HEK293 (cell line): ENCODE measurements at regions not wholly inside any gene's neighbourhood (a gene's known extent, or its start where the extent isn't known, plus 50 kb on each side); places are given as distances from the start of the nearest gene placed in this dataset.

Source experiments
- GLI4 ChIP-seq: fragments of 450-650 bp; formaldehyde crosslinking; IDR thresholded peaks from 2 replicates; pipeline ENCODE4 v1.5.1; 2016; ENCODE audit warnings: missing biosample characterization, missing genetic modification characterization
- SCRT2 ChIP-seq: fragments of 450-650 bp; formaldehyde crosslinking; IDR thresholded peaks from 2 replicates; pipeline ENCODE4 v1.5.1; 2016; ENCODE audit warnings: missing biosample characterization, missing genetic modification characterization
- YY1 ChIP-seq: fragments of 450-650 bp; formaldehyde crosslinking; IDR thresholded peaks from 2 replicates; pipeline ENCODE4 v1.5.1; 2018; ENCODE audit warnings: missing biosample characterization, missing genetic modification characterization
- ZBTB1 ChIP-seq: fragments of 450-650 bp; formaldehyde crosslinking; IDR thresholded peaks from 2 replicates; pipeline ENCODE4 v1.5.1; 2016; ENCODE audit warnings: missing biosample characterization, missing genetic modification characterization
- ZBTB48 ChIP-seq: fragments of 450-650 bp; formaldehyde crosslinking; IDR thresholded peaks from 2 replicates; pipeline ENCODE4 v1.5.1; 2016; ENCODE audit warnings: missing biosample characterization, missing genetic modification characterization
- ZBTB7A ChIP-seq: fragments of 450-650 bp; formaldehyde crosslinking; IDR thresholded peaks from 2 replicates; pipeline ENCODE4 v1.5.1; 2016; ENCODE audit warnings: low read depth, missing biosample characterization, missing genetic modification characterization
- ZBTB8A ChIP-seq: fragments of 450-650 bp; formaldehyde crosslinking; IDR thresholded peaks from 2 replicates; pipeline ENCODE4 v1.5.1; 2016; ENCODE audit warnings: missing biosample characterization, missing genetic modification characterization
- ZNF239 ChIP-seq: fragments of 450-650 bp; formaldehyde crosslinking; IDR thresholded peaks from 2 replicates; pipeline ENCODE4 v1.5.1; 2016; ENCODE audit warnings: missing biosample characterization, missing genetic modification characterization
- ZNF830 ChIP-seq: fragments of 450-650 bp; IDR thresholded peaks from 2 replicates; pipeline ENCODE4 v1.5.0; 2018; ENCODE audit warnings: missing biosample characterization, missing genetic modification characterization, low read depth, mild to moderate bottlenecking, moderate library complexity
- TF ChIP-seq, protein P1 (sequence below): fragments of 450-650 bp; formaldehyde crosslinking; IDR thresholded peaks from 2 replicates; pipeline ENCODE4 v1.5.1; 2016; ENCODE audit warnings: missing biosample characterization, missing genetic modification characterization
- TF ChIP-seq, protein P2 (sequence below): fragments of 450-650 bp; formaldehyde crosslinking; IDR thresholded peaks from 2 replicates; pipeline ENCODE4 v1.5.1; 2016; ENCODE audit warnings: missing biosample characterization, missing genetic modification characterization
- TF ChIP-seq, protein P3 (sequence below): fragments of 450-650 bp; formaldehyde crosslinking; IDR thresholded peaks from 2 replicates; pipeline ENCODE4 v1.5.1; 2016; ENCODE audit warnings: missing biosample characterization, missing genetic modification characterization, low read depth
- TF ChIP-seq, protein P4 (sequence below): fragments of 450-650 bp; formaldehyde crosslinking; IDR thresholded peaks from 2 replicates; pipeline ENCODE4 v1.5.1; 2016; ENCODE audit warnings: missing biosample characterization, missing genetic modification characterization
- TF ChIP-seq, protein P5 (sequence below): fragments of 450-650 bp; formaldehyde crosslinking; IDR thresholded peaks from 2 replicates; pipeline ENCODE4 v1.5.1; 2016; ENCODE audit warnings: missing biosample characterization, missing genetic modification characterization

- TF ChIP-seq YY1 (tag by site-specific recombination) (no peak), ZBTB8A (tag by site-specific recombination) (no peak), ZNF830 (tag by site-specific recombination) (no peak), ZBTB48 (tag by site-specific recombination) (no peak), GLI4 (no peak), ZBTB7A (no peak), ZNF239 (no peak), SCRT2 (tag by site-specific recombination) (no peak), ZBTB1 (no peak)
- TF ChIP-seq, protein P1, sequence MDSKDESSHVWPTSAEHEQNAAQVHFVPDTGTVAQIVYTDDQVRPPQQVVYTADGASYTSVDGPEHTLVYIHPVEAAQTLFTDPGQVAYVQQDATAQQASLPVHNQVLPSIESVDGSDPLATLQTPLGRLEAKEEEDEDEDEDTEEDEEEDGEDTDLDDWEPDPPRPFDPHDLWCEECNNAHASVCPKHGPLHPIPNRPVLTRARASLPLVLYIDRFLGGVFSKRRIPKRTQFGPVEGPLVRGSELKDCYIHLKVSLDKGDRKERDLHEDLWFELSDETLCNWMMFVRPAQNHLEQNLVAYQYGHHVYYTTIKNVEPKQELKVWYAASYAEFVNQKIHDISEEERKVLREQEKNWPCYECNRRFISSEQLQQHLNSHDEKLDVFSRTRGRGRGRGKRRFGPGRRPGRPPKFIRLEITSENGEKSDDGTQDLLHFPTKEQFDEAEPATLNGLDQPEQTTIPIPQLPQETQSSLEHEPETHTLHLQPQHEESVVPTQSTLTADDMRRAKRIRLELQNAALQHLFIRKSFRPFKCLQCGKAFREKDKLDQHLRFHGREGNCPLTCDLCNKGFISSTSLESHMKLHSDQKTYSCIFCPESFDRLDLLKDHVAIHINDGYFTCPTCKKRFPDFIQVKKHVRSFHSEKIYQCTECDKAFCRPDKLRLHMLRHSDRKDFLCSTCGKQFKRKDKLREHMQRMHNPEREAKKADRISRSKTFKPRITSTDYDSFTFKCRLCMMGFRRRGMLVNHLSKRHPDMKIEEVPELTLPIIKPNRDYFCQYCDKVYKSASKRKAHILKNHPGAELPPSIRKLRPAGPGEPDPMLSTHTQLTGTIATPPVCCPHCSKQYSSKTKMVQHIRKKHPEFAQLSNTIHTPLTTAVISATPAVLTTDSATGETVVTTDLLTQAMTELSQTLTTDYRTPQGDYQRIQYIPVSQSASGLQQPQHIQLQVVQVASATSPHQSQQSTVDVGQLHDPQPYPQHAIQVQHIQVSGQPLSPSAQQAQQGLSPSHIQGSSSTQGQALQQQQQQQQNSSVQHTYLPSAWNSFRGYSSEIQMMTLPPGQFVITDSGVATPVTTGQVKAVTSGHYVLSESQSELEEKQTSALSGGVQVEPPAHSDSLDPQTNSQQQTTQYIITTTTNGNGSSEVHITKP (tag by site-specific recombination), result no peak
- TF ChIP-seq, protein P2, sequence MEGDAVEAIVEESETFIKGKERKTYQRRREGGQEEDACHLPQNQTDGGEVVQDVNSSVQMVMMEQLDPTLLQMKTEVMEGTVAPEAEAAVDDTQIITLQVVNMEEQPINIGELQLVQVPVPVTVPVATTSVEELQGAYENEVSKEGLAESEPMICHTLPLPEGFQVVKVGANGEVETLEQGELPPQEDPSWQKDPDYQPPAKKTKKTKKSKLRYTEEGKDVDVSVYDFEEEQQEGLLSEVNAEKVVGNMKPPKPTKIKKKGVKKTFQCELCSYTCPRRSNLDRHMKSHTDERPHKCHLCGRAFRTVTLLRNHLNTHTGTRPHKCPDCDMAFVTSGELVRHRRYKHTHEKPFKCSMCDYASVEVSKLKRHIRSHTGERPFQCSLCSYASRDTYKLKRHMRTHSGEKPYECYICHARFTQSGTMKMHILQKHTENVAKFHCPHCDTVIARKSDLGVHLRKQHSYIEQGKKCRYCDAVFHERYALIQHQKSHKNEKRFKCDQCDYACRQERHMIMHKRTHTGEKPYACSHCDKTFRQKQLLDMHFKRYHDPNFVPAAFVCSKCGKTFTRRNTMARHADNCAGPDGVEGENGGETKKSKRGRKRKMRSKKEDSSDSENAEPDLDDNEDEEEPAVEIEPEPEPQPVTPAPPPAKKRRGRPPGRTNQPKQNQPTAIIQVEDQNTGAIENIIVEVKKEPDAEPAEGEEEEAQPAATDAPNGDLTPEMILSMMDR (tag by site-specific recombination), result no peak
- TF ChIP-seq, protein P3, sequence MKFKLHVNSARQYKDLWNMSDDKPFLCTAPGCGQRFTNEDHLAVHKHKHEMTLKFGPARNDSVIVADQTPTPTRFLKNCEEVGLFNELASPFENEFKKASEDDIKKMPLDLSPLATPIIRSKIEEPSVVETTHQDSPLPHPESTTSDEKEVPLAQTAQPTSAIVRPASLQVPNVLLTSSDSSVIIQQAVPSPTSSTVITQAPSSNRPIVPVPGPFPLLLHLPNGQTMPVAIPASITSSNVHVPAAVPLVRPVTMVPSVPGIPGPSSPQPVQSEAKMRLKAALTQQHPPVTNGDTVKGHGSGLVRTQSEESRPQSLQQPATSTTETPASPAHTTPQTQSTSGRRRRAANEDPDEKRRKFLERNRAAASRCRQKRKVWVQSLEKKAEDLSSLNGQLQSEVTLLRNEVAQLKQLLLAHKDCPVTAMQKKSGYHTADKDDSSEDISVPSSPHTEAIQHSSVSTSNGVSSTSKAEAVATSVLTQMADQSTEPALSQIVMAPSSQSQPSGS (tag by site-specific recombination), result no peak
- TF ChIP-seq, protein P4, sequence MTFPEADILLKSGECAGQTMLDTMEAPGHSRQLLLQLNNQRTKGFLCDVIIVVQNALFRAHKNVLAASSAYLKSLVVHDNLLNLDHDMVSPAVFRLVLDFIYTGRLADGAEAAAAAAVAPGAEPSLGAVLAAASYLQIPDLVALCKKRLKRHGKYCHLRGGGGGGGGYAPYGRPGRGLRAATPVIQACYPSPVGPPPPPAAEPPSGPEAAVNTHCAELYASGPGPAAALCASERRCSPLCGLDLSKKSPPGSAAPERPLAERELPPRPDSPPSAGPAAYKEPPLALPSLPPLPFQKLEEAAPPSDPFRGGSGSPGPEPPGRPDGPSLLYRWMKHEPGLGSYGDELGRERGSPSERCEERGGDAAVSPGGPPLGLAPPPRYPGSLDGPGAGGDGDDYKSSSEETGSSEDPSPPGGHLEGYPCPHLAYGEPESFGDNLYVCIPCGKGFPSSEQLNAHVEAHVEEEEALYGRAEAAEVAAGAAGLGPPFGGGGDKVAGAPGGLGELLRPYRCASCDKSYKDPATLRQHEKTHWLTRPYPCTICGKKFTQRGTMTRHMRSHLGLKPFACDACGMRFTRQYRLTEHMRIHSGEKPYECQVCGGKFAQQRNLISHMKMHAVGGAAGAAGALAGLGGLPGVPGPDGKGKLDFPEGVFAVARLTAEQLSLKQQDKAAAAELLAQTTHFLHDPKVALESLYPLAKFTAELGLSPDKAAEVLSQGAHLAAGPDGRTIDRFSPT (tag by site-specific recombination), result no peak
- TF ChIP-seq, protein P5, sequence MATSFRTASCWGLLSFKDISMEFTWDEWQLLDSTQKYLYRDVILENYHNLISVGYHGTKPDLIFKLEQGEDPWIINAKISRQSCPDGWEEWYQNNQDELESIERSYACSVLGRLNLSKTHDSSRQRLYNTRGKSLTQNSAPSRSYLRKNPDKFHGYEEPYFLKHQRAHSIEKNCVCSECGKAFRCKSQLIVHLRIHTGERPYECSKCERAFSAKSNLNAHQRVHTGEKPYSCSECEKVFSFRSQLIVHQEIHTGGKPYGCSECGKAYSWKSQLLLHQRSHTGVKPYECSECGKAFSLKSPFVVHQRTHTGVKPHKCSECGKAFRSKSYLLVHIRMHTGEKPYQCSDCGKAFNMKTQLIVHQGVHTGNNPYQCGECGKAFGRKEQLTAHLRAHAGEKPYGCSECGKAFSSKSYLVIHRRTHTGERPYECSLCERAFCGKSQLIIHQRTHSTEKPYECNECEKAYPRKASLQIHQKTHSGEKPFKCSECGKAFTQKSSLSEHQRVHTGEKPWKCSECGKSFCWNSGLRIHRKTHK (tag by site-specific recombination), result no peak
Measured at GRCh38 chr5:165616490-165617405, 2111.3 kb downstream of the MAT2B start.
